Chondrocyte (in vitro differentiated cells): ENCODE measurements at regions not wholly inside any gene's neighbourhood (a gene's known extent, or its start where the extent isn't known, plus 50 kb on each side); places are given as distances from the start of the nearest gene placed in this dataset.

ENCODE experiments used
- DNase-seq: peaks from one replicate; pipeline ENCODE4 v3.0.0; 2021; ENCODE audit warnings: mixed read lengths, low spot score
- H3K27ac Mint-ChIP-seq: one replicate; pipeline ENCODE4 v1.8.0; 2021; ENCODE audit warnings: mild to moderate bottlenecking, moderate library complexity, mixed read lengths; ENCODE audit not compliant: unreplicated experiment
- H3K27me3 Mint-ChIP-seq: 2 replicates; pipeline ENCODE4 v1.8.0; 2021; ENCODE audit warnings: low read depth, mixed read lengths
- H3K36me3 Mint-ChIP-seq: 2 replicates; pipeline ENCODE4 v1.8.0; 2021; ENCODE audit warnings: low read depth, mixed read lengths
- H3K4me1 Mint-ChIP-seq: 2 replicates; pipeline ENCODE4 v1.8.0; 2021; ENCODE audit warnings: low read depth, mild to moderate bottlenecking, mixed read lengths
- H3K4me3 Mint-ChIP-seq: one replicate; pipeline ENCODE4 v1.8.0; 2021; ENCODE audit warnings: mild to moderate bottlenecking, moderate library complexity, mixed read lengths; ENCODE audit not compliant: unreplicated experiment
- H3K9me3 Mint-ChIP-seq: 2 replicates; pipeline ENCODE4 v1.8.0; 2021; ENCODE audit warnings: low read depth, mixed read lengths
- CTCF ChIP-seq: fragments of 200-600 bp; sonication (generic); IDR thresholded peaks from 2 replicates; pipeline ENCODE4 v1.5.0; 2021; ENCODE audit warnings: antibody characterized with exemption, mild to moderate bottlenecking, moderate library complexity

GRCh38 chr4:27094224-27094623 is 233.6 kb downstream of the STIM2 start:
- H3K36me3 Mint-ChIP-seq, result no peaks in the 10 kb centered on the region
- H3K27ac Mint-ChIP-seq, result no peak overlapping the region
- no peak for DNase-seq
- no peak overlapping the region for H3K4me3 Mint-ChIP-seq
- TF ChIP-seq CTCF, result no peak
- no peaks in the 10 kb centered on the region for H3K9me3 Mint-ChIP-seq
- H3K27me3 Mint-ChIP-seq, result peaks cover 45% of the 10 kb centered on the region
- no peaks in the 10 kb centered on the region for H3K4me1 Mint-ChIP-seq

GRCh38 chr4:27094783-27095182 is 234.1 kb downstream of the STIM2 start:
- H3K4me1 Mint-ChIP-seq, result no peaks in the 10 kb centered on the region
- H3K27ac Mint-ChIP-seq, result no peak overlapping the region
- DNase-seq, result no peak
- no peak for TF ChIP-seq CTCF
- H3K4me3 Mint-ChIP-seq, result no peak overlapping the region
- no peaks in the 10 kb centered on the region for H3K36me3 Mint-ChIP-seq
- H3K9me3 Mint-ChIP-seq, result no peaks in the 10 kb centered on the region
- H3K27me3 Mint-ChIP-seq, result peaks cover 47% of the 10 kb centered on the region

- Mint-ChIP-seq H3K27me3 (peaks cover 39% of the 10 kb centered on the region), H3K4me3 (no peak overlapping the region), H3K9me3 (no peaks in the 10 kb centered on the region), H3K4me1 (no peaks in the 10 kb centered on the region), H3K36me3 (no peaks in the 10 kb centered on the region), H3K27ac (no peak overlapping the region)
- no peak for DNase-seq
- TF ChIP-seq CTCF, result peak; percentile 72
Measured at GRCh38 chr4:27096142-27096824, 235.6 kb downstream of the STIM2 start.

- no peak for DNase-seq
- Mint-ChIP-seq H3K27me3 (peaks cover 32% of the 10 kb centered on the region), H3K4me1 (no peaks in the 10 kb centered on the region), H3K27ac (no peak overlapping the region), H3K36me3 (no peaks in the 10 kb centered on the region), H3K4me3 (no peak overlapping the region), H3K9me3 (no peaks in the 10 kb centered on the region)
- no peak for TF ChIP-seq CTCF
Measured at GRCh38 chr4:27098034-27098433, 237.4 kb downstream of the STIM2 start.

- H3K27me3 Mint-ChIP-seq, result peaks cover 33% of the 10 kb centered on the region
- H3K9me3 Mint-ChIP-seq, result peaks cover 2% of the 10 kb centered on the region
- no peaks in the 10 kb centered on the region for H3K36me3 Mint-ChIP-seq
- H3K27ac Mint-ChIP-seq, result no peak overlapping the region
- H3K4me1 Mint-ChIP-seq, result no peaks in the 10 kb centered on the region
- no peak overlapping the region for H3K4me3 Mint-ChIP-seq
- no peak for DNase-seq
- TF ChIP-seq CTCF, result no peak
Measured at GRCh38 chr4:27100713-27101112, 240.1 kb downstream of the STIM2 start.
